Brain microvascular endothelial cell (primary cell): ENCODE measurements at regions not wholly inside any gene's neighbourhood (a gene's known extent, or its start where the extent isn't known, plus 50 kb on each side); places are given as distances from the start of the nearest gene placed in this dataset.

Source experiments
- DNase-seq: peaks from one replicate; pipeline ENCODE4 v3.0.0-alpha.2; 2020
- H3K27ac ChIP-seq: fragments of 250-450 bp; sonication (Bioruptor Pico); 2 replicates; pipeline ENCODE4 v1.5.1; 2020; ENCODE audit warnings: mild to moderate bottlenecking, moderate library complexity
- H3K27me3 ChIP-seq: fragments of 250-450 bp; sonication (Bioruptor Pico); replicated peaks from 2 replicates; pipeline ENCODE4 v1.5.1; 2020; ENCODE audit warnings: mild to moderate bottlenecking
- H3K36me3 ChIP-seq: fragments of 250-450 bp; sonication (Bioruptor Pico); replicated peaks from 2 replicates; pipeline ENCODE4 v1.5.1; 2020; ENCODE audit warnings: mild to moderate bottlenecking
- H3K4me3 ChIP-seq: 2 replicates; pipeline ENCODE4 v1.5.1; 2011; ENCODE audit warnings: low read depth, mild to moderate bottlenecking, control low read depth, low read length, moderate library complexity
- CTCF ChIP-seq: IDR thresholded peaks from 2 replicates; pipeline ENCODE4 v1.5.1; 2011; ENCODE audit warnings: low read depth, mild to moderate bottlenecking, moderate library complexity, low read length, control low read depth, inconsistent platforms; ENCODE audit errors: missing control alignments
- in situ Hi-C: cut with HindIII; loops from 2 replicates; pipeline ENCODE4 v1.10.0; 2017; ENCODE audit warnings: low sequenced_read_pairs, low pct_ligation_motif_present

GRCh38 chr2:175755169-175755568, 246.9 kb downstream of the LNPK start:
- no peak for TF ChIP-seq CTCF
- DNase-seq = no peak
- Histone ChIP-seq H3K27me3 (no peaks in the 10 kb centered on the region), H3K4me3 (no peak overlapping the region), H3K27ac (no peak overlapping the region), H3K36me3 (no peaks in the 10 kb centered on the region)
- in situ Hi-C loops = no loop called here

- Histone ChIP-seq H3K27ac (no peak overlapping the region), H3K36me3 (no peaks in the 10 kb centered on the region), H3K27me3 (no peaks in the 10 kb centered on the region), H3K4me3 (no peak overlapping the region)
- TF ChIP-seq CTCF = no peak
- DNase-seq = no peak
- in situ Hi-C loops = no loop called here
Measured at GRCh38 chr2:175750195-175750594, 251.9 kb downstream of the LNPK start.

GRCh38 chr2:175745911-175746310, 256.2 kb downstream of the LNPK start:
- no peaks in the 10 kb centered on the region for H3K36me3 ChIP-seq
- TF ChIP-seq CTCF = no peak
- in situ Hi-C loops = no loop called here

DNA sequence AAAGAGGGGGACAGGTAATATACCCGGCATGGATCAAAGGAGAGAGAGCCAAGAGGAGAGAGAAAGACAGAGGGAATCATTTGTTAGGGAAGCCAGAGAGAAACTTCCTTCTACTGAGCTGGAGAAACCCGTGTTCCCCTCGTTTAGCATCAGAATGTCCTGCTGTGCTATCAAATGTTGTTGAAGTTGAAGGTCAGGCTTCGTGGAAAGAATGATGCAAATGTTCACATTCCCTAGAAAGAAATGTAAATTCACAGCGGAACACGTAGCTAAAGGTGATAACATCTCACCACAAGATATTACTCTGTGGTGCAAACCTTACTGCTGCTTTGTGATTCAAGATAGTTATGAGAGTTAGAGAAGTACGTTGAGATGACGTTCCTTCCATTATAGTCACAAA, 258.1 kb downstream of the LNPK start:
- no peaks in the 10 kb centered on the region for H3K27me3 ChIP-seq
- no peak overlapping the region for H3K4me3 ChIP-seq
- TF ChIP-seq CTCF = no peak
- no peak overlapping the region for H3K27ac ChIP-seq
- peak; percentile 12 for DNase-seq
- H3K36me3 ChIP-seq = no peaks in the 10 kb centered on the region
- in situ Hi-C loops = no loop called here

More at GRCh38 chr2:175745911-175746310, 256.2 kb downstream of the LNPK start:
- Histone ChIP-seq H3K27ac (no peak overlapping the region), H3K27me3 (no peaks in the 10 kb centered on the region), H3K4me3 (no peak overlapping the region)
- DNase-seq = no peak

- Histone ChIP-seq H3K27ac (no peak overlapping the region), H3K4me3 (no peak overlapping the region), H3K27me3 (no peaks in the 10 kb centered on the region), H3K36me3 (no peaks in the 10 kb centered on the region)
- TF ChIP-seq CTCF = no peak
- DNase-seq = no peak
- in situ Hi-C loops = no loop called here
Measured at GRCh38 chr2:175743011-175743410, 259.1 kb downstream of the LNPK start.

GRCh38 chr2:175742367-175742766, 259.7 kb downstream of the LNPK start:
- peak; percentile 77 for DNase-seq
- no peaks in the 10 kb centered on the region for H3K36me3 ChIP-seq
- H3K27me3 ChIP-seq = no peaks in the 10 kb centered on the region
- in situ Hi-C loops = no loop called here
- no peak for TF ChIP-seq CTCF
- no peak overlapping the region for H3K27ac ChIP-seq
- H3K4me3 ChIP-seq = no peak overlapping the region
